Choroid plexus epithelial cell (primary cell): ENCODE measurements at regions not wholly inside any gene's neighbourhood (a gene's known extent, or its start where the extent isn't known, plus 50 kb on each side); places are given as distances from the start of the nearest gene placed in this dataset.

Experiments used
- DNase-seq: peaks from one replicate; pipeline ENCODE4 v3.0.0-alpha.2; 2010; ENCODE audit warnings: low read depth
- H3K4me3 ChIP-seq: 2 replicates; pipeline ENCODE4 v1.5.1; 2011; ENCODE audit warnings: low read depth, mild to moderate bottlenecking, control low read depth, low read length, moderate library complexity
- TF ChIP-seq, protein P1 (sequence below): conservative IDR thresholded peaks from 2 replicates; pipeline ENCODE4 v1.5.1; 2011; ENCODE audit warnings: low read depth, mild to moderate bottlenecking, control low read depth, inconsistent platforms, low read length, moderate library complexity

DNA sequence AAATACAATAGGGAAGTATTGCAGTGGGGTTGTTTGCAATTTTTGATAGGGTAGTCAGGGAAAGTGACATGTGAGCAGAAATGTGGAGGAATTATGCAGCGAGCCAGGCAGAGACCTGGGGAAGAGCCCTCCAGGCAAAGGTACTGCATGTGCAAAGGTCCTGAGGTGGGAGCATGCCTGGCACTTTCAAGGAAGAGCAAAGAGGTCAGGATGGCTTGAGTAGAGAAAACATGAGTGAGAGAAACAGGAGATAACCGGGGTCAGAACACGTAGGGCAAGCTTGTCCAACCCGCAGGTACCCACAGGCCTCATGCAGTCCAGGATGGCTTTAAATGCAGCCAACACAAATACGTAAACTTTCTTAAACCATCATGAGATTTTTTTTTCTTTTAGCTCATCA is 71.0 kb downstream of the COQ2 start:
- DNase-seq, result no peak
- TF ChIP-seq, protein P1, sequence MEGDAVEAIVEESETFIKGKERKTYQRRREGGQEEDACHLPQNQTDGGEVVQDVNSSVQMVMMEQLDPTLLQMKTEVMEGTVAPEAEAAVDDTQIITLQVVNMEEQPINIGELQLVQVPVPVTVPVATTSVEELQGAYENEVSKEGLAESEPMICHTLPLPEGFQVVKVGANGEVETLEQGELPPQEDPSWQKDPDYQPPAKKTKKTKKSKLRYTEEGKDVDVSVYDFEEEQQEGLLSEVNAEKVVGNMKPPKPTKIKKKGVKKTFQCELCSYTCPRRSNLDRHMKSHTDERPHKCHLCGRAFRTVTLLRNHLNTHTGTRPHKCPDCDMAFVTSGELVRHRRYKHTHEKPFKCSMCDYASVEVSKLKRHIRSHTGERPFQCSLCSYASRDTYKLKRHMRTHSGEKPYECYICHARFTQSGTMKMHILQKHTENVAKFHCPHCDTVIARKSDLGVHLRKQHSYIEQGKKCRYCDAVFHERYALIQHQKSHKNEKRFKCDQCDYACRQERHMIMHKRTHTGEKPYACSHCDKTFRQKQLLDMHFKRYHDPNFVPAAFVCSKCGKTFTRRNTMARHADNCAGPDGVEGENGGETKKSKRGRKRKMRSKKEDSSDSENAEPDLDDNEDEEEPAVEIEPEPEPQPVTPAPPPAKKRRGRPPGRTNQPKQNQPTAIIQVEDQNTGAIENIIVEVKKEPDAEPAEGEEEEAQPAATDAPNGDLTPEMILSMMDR, result no peak
- no peak overlapping the region for H3K4me3 ChIP-seq

DNA sequence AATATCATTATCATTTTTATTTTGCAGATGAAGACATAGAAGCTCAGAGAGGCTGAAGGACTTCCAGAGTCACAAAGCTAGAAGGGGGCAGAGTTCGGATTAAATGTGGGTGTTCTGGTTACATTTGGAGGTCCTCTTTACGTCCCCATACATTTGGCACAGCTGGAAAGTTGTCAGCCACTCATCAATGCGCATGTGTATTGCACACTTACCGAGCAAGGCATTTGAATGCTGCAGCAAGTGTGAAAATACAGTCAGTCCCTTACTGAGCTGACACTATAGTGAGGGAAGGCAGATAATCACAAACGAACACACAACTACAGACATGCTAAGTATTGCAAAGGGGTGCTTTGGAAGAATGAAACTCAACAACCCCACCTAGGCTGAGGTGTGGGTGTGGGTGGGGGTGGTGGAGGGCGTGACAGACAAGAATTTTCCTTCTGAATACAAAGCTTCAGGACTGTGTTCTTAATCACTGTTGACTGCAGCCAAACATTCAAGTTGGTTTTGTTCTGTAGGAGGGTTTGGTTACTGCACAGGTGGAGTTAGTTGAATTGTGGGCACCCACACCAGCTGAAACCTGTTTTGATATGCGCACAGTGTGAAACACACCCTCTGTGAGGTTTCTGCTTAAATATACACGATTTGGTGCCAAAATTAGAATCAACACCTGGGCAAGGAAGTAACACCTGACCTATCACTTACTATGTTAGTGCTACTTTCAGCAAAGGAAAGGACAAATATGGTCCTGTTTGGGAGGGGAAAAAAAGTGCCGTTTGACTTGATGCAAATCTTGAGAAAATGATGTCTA is 72.4 kb downstream of the COQ2 start:
- no peak overlapping the region for H3K4me3 ChIP-seq
- DNase-seq, result no peak
- TF ChIP-seq, protein P1, result no peak

DNA sequence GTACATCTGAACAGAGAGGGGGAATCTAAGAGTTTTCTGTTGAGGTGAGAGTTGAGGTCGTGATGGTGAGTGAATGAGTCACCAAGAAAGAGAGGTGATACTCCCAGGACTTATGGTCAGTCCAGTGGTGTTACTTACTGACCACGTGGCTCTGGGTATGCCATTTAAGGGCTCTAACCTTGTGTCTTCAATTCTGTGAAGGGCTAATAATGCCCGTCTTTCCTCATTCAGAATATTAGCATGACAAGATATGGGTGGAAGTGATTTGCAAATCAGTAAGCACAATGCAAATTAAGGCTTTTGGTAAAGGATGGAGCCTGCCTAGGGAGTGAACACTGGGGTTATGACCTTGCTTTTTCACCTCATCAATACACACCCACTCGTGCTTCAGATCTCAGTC is 75.2 kb downstream of the COQ2 start:
- H3K4me3 ChIP-seq, result no peak overlapping the region
- no peak for DNase-seq
- TF ChIP-seq, protein P1, result no peak

DNA sequence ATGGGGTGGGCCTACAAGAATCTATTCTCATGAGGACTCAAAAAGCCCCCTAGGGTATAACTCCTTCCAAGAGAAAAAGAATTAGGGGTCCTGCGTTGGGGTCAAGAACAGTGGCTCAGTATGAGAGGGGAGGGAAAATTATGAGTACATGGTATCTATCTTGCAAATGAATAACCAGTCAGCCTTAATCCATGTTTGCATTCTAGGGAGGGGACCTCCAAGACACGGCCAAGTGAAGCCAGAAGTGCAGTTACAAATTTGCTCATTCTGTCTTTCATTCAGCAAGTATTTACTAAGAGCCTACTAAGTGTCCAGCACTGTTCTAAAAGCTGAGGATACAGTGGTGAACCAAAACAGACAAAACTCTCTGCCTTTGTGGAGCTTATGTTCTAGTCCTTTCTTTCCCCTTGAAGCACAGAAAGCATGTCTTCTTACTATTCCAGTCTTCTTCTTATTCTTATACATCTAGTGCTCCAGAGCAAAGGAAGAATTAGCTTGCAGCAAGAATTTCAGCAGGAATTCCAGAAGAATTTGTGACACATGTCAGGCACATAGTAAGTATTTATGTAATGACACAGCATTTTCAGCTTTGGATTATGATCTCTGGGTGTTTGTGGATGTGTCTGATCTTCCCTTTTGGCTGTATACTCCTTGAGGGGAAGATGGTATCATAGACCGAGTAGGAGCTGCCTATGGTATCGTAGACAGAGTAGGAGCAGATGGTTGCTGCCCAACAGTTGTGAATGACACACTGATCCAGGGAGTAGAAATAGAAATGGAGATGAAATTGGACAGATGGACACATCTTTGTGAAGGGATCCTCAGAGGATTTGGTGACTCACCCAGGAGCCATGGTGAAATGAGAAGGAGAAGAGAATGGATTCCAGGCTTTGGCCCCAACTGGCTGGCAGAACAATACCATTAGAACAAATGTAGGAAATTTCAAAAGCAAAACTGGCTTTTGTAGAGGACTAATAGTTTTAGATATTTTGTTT is 75.9 kb downstream of the COQ2 start:
- H3K4me3 ChIP-seq, result no peak overlapping the region
- no peak for DNase-seq
- TF ChIP-seq, protein P1, result no peak

DNA sequence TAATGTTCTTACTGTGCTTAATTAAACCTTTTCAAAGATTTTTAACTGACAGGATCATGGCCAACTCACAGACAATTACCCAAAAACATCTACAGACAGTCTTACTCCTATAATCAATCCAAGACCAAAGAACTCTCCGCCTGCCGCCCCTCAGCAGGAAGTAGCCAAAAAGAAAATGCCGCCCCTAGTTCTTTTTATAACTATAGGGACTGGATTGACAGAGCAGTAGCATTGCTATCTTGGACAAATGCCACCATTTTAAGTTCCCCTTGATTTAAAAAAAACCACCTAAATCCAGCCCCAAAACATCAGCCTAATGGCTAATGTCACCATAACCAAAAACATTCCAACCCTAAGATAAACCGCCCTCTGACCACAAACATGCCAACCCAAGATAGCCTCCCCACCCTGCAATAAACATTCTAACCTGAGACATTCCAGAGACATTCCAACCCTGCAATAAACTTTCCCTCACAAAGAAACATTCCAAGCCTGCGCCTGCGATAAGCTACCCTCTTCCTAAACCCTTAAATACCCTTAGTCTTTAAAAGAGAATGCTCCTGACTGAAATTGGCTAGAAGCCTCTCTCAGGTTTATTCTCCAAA is 77.0 kb downstream of the COQ2 start:
- DNase-seq, result peak; percentile 81

DNA sequence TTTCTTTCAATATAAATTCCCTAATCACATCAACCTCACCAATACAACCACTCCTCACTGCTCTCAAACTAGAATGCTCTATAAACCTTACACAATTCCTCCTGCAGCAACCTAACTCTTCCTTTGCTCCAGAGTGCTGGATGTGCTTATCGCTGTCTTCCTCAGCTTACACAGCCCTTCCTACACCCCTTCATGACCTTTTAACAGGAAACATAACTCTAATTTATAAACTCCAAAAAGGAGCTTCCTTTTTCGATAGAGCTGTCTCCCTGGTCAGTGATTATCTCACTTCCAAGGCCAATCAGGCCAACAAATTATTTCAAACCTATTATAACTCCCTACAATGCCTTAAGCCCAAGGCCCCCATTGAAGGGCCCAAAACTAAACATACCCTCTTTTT is 78.8 kb downstream of the COQ2 start:
- DNase-seq, result no peak
- TF ChIP-seq, protein P1, result no peak
- H3K4me3 ChIP-seq, result no peak overlapping the region

More for the DNA sequence above, 77.0 kb downstream of the COQ2 start:
- no peak overlapping the region for H3K4me3 ChIP-seq
- TF ChIP-seq, protein P1, result no peak
